OCI-LY3 (cell line): ENCODE measurements at regions not wholly inside any gene's neighbourhood (a gene's known extent, or its start where the extent isn't known, plus 50 kb on each side); places are given as distances from the start of the nearest gene placed in this dataset.

ENCODE experiments used
- H2AFZ ChIP-seq: fragments of 200-600, 300-600 bp; shearing (Covaris generic); 2 replicates; pipeline ENCODE4 v1.6.0; 2014; ENCODE audit warnings: antibody characterized with exemption, low read depth, low read length
- H3K27ac ChIP-seq: fragments of 200-600, 300-600 bp; sonication (generic); 2 replicates; pipeline ENCODE4 v1.5.1; 2014; ENCODE audit warnings: mild to moderate bottlenecking, low read length, moderate library complexity, mixed read lengths
- H3K27me3 ChIP-seq: fragments of 200-600, 300-600 bp; sonication (generic); 2 replicates; pipeline ENCODE4 v1.6.1; 2014; ENCODE audit warnings: low read depth, low read length, mixed read lengths
- H3K36me3 ChIP-seq: fragments of 200-600, 300-600 bp; sonication (generic); replicated peaks from 2 replicates; pipeline ENCODE3; 2014; ENCODE audit warnings: low read depth, low read length, mixed read lengths
- H3K4me1 ChIP-seq: fragments of 300-600, 200-600 bp; sonication (generic); 2 replicates; pipeline ENCODE4 v1.6.1; 2014; ENCODE audit warnings: low read length, mixed read lengths
- H3K4me2 ChIP-seq: fragments of 200-600, 300-600 bp; sonication (generic); 2 replicates; pipeline ENCODE4 v1.6.1; 2014; ENCODE audit warnings: low read length, mixed read lengths
- H3K4me3 ChIP-seq: fragments of 300-600, 200-600 bp; sonication (generic); 2 replicates; pipeline ENCODE4 v1.5.1; 2014; ENCODE audit warnings: antibody characterized with exemption, mild to moderate bottlenecking, low read length, moderate library complexity
- H3K79me2 ChIP-seq: fragments of 300-600, 200-600 bp; shearing (Covaris generic); 2 replicates; pipeline ENCODE4 v1.6.1; 2014; ENCODE audit warnings: mild to moderate bottlenecking, low read length, mixed read lengths
- H3K9ac ChIP-seq: fragments of 300-600, 200-600 bp; shearing (Covaris generic); 2 replicates; pipeline ENCODE4 v1.6.0; 2014; ENCODE audit warnings: mild to moderate bottlenecking, low read length, moderate library complexity
- H3K9me3 ChIP-seq: fragments of 200-600, 300-600 bp; shearing (Covaris generic); 2 replicates; pipeline ENCODE4 v1.6.1; 2014; ENCODE audit warnings: low read length, mixed read lengths; ENCODE audit not compliant: insufficient read depth
- H4K20me1 ChIP-seq: fragments of 200-600, 300-600 bp; sonication (generic); 2 replicates; pipeline ENCODE4 v1.6.1; 2016; ENCODE audit warnings: low read length, mixed read lengths; ENCODE audit not compliant: insufficient read depth
- EZH2phosphoT487 ChIP-seq: fragments of 200-600 bp; shearing (Covaris generic); IDR thresholded peaks from 2 replicates; pipeline ENCODE4 v1.6.1; 2018; ENCODE audit warnings: antibody characterized with exemption, mixed run types, low read depth
- TF ChIP-seq, protein P1 (sequence below): fragments of 200-600, 300-600 bp; sonication (generic); IDR thresholded peaks from 2 replicates; pipeline ENCODE4 v1.5.1; 2014; ENCODE audit warnings: antibody characterized with exemption, low read length, low read depth

DNA sequence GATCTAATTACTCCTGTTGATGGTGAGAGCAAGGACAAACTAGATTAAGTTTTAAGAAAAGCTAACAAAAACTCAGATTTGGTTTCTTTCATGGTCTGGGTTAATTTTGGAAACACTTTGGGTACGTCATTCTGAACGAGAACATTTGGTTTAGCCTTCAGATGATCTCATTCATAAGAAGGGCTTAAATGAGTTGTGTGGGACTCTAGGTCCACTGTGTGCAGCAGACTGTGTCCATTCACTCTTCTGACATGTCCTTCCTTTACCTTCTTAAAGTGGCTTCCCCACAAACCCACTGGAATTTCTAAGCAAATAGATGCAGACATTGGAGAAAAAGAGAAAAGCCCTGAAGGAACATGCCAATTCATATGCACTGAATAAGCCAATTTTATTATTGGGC lies 96.8 kb downstream of the FBXO4 start:
- no peak overlapping the region for H2AFZ ChIP-seq
- H3K27me3 ChIP-seq, result no peaks in the 10 kb centered on the region
- H3K9me3 ChIP-seq, result no peaks in the 10 kb centered on the region
- no peaks in the 10 kb centered on the region for H3K36me3 ChIP-seq
- no peak overlapping the region for H3K4me3 ChIP-seq
- no peaks in the 10 kb centered on the region for H3K79me2 ChIP-seq
- no peak for TF ChIP-seq EZH2phosphoT487
- TF ChIP-seq, protein P1, sequence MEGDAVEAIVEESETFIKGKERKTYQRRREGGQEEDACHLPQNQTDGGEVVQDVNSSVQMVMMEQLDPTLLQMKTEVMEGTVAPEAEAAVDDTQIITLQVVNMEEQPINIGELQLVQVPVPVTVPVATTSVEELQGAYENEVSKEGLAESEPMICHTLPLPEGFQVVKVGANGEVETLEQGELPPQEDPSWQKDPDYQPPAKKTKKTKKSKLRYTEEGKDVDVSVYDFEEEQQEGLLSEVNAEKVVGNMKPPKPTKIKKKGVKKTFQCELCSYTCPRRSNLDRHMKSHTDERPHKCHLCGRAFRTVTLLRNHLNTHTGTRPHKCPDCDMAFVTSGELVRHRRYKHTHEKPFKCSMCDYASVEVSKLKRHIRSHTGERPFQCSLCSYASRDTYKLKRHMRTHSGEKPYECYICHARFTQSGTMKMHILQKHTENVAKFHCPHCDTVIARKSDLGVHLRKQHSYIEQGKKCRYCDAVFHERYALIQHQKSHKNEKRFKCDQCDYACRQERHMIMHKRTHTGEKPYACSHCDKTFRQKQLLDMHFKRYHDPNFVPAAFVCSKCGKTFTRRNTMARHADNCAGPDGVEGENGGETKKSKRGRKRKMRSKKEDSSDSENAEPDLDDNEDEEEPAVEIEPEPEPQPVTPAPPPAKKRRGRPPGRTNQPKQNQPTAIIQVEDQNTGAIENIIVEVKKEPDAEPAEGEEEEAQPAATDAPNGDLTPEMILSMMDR, result no peak
- no peaks in the 10 kb centered on the region for H3K4me1 ChIP-seq
- no peak overlapping the region for H3K4me2 ChIP-seq
- H3K9ac ChIP-seq, result no peak overlapping the region
- no peaks in the 10 kb centered on the region for H4K20me1 ChIP-seq
- no peak overlapping the region for H3K27ac ChIP-seq

DNA sequence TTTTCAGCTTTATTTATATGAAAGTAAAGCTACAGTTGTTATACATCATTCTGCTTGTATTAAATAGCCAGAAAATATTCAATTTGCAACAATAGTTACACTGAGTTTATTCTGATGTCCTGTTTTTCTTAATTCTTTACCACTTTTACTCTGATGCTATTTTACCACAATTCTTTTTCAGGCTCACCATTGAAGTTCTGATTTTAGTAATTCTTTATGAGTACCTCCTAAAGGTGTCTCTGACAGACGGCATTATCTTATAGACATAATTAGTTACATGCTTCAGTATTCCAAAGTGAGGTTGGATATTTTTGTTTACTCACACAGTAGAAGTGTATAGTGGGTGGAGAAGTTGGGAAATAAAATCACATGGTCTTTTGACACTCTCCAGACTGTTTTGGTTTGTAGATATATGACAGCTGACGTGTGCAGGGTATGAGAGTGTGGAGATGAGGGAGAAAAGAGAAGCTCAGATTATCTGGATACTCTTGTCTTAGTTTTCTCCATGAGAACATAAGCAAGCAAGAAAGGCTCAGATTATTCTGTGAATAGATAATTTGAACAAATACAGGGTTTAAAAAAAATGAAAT lies 97.4 kb downstream of the FBXO4 start:
- no peak overlapping the region for H3K9ac ChIP-seq
- no peak overlapping the region for H3K4me2 ChIP-seq
- H3K36me3 ChIP-seq, result no peaks in the 10 kb centered on the region
- H2AFZ ChIP-seq, result no peak overlapping the region
- no peak overlapping the region for H3K27ac ChIP-seq
- H3K9me3 ChIP-seq, result no peaks in the 10 kb centered on the region
- no peaks in the 10 kb centered on the region for H4K20me1 ChIP-seq
- H3K4me3 ChIP-seq, result no peak overlapping the region
- no peaks in the 10 kb centered on the region for H3K79me2 ChIP-seq
- no peak for TF ChIP-seq EZH2phosphoT487
- TF ChIP-seq, protein P1, result no peak
- no peaks in the 10 kb centered on the region for H3K27me3 ChIP-seq
- no peaks in the 10 kb centered on the region for H3K4me1 ChIP-seq

DNA sequence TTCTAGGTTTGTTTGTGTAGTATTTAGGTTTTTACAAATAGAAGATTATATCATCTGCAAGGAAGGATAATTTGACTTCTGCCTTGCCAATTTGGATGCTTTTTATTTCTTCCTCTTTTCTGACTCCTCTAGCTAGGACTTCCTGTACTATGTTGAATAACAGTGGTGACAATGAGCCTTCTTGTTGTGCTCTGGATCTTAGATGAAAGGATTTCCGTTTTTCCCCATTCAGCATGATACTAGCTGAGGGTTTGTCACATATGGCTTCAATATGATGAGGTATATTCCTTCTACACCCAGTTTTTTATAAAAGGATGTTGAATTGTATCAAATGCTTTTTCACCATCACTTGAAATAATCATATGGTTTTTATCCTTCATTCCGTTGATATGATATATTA lies 101.4 kb downstream of the FBXO4 start:
- no peaks in the 10 kb centered on the region for H3K9me3 ChIP-seq
- H3K27me3 ChIP-seq, result no peaks in the 10 kb centered on the region
- H3K79me2 ChIP-seq, result no peaks in the 10 kb centered on the region
- H3K4me1 ChIP-seq, result no peaks in the 10 kb centered on the region
- TF ChIP-seq, protein P1, result no peak
- TF ChIP-seq EZH2phosphoT487, result no peak
- no peak overlapping the region for H3K4me3 ChIP-seq
- no peak overlapping the region for H3K27ac ChIP-seq
- H3K36me3 ChIP-seq, result no peaks in the 10 kb centered on the region
- H4K20me1 ChIP-seq, result no peaks in the 10 kb centered on the region
- no peak overlapping the region for H2AFZ ChIP-seq
- no peak overlapping the region for H3K4me2 ChIP-seq
- no peak overlapping the region for H3K9ac ChIP-seq

DNA sequence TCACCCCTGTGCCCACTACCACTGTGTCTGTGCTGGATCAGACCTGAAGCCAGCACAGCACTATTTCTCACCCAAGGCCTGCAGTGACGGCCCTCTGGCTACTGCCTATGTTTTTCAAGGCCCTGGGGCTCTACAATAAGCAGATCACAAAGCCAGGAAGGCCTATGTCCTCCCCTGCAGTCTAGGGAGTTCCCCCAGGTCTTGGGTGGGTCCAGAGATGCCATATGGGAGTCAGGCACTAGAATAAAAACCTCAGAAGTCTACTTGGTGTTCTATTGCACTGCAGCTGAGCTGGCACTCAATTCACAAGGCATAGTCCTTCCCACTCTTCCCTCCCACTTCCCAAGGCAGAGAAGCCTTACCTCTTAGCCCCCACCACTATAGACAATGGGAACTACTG lies 107.1 kb downstream of the FBXO4 start:
- Histone ChIP-seq H3K27me3 (no peaks in the 10 kb centered on the region), H2AFZ (no peak overlapping the region)
- TF ChIP-seq EZH2phosphoT487, result no peak
- TF ChIP-seq, protein P1, result no peak

More for the DNA sequence above, 107.1 kb downstream of the FBXO4 start:
- Histone ChIP-seq H4K20me1 (no peaks in the 10 kb centered on the region), H3K36me3 (no peaks in the 10 kb centered on the region), H3K4me2 (no peak overlapping the region), H3K4me3 (no peak overlapping the region), H3K4me1 (no peaks in the 10 kb centered on the region), H3K27ac (no peak overlapping the region), H3K9ac (no peak overlapping the region), H3K79me2 (no peaks in the 10 kb centered on the region), H3K9me3 (no peaks in the 10 kb centered on the region)
